CD14-positive monocyte (primary cell): ENCODE measurements at regions not wholly inside any gene's neighbourhood (a gene's known extent, or its start where the extent isn't known, plus 50 kb on each side); places are given as distances from the start of the nearest gene placed in this dataset.

Experiments used
- DNase-seq, 3 donors: peaks; one replicate each; pipeline ENCODE4 v3.0.0-alpha.2; 2011 to 2022
- H2AFZ ChIP-seq: 2 replicates; pipeline ENCODE4 v1.6.0; 2012; ENCODE audit warnings: mild to moderate bottlenecking, low read depth, low read length, inconsistent platforms; ENCODE audit not compliant: insufficient read depth, poor library complexity, severe bottlenecking
- H3K27ac ChIP-seq, 2 donors: 1 replicate in 1 of 2; 2 replicates in 1 of 2; pipeline ENCODE4 v1.5.1; 2012 to 2013; ENCODE audit warnings: low read length in 2 of 2, control low read depth in 1 of 2, inconsistent platforms in 1 of 2, low read depth in 1 of 2, mild to moderate bottlenecking in 1 of 2
- H3K27me3 ChIP-seq, 2 donors: one replicate each; pipeline versions ENCODE4 v1.6.0 to v1.6.1; 2011 to 2013; ENCODE audit warnings: low read length in 2 of 2; ENCODE audit not compliant: control insufficient read depth in 2 of 2, insufficient read depth in 2 of 2
- H3K36me3 ChIP-seq, 2 donors: replicated peaks in 1 of 2; 1 replicate in 1 of 2; 2 replicates in 1 of 2; pipeline versions ENCODE4 v1.5.1 to v1.6.1; 2012 to 2013; ENCODE audit warnings: low read length in 2 of 2, control low read depth in 1 of 2, inconsistent platforms in 1 of 2, mild to moderate bottlenecking in 1 of 2; ENCODE audit not compliant: insufficient read depth in 2 of 2, control insufficient read depth in 1 of 2
- H3K4me1 ChIP-seq, 2 donors: 1 replicate in 1 of 2; 2 replicates in 1 of 2; pipeline versions ENCODE4 v1.5.1 to v1.6.1; 2012 to 2013; ENCODE audit warnings: low read length in 2 of 2, control low read depth in 1 of 2, inconsistent platforms in 1 of 2, mild to moderate bottlenecking in 1 of 2, moderate library complexity in 1 of 2; ENCODE audit not compliant: insufficient read depth in 2 of 2, control insufficient read depth in 1 of 2
- H3K4me2 ChIP-seq: replicated peaks from 2 replicates; pipeline ENCODE3; 2012; ENCODE audit warnings: low read length, moderate library complexity, mild to moderate bottlenecking; ENCODE audit not compliant: poor library complexity, severe bottlenecking; ENCODE audit errors: extremely low read depth
- H3K4me3 ChIP-seq, 3 experiments: fragments of 200-600 bp in 1 of 3; sonication (generic) in 1 of 3; replicated peaks in 1 of 3; 1 replicate in 2 of 3; 2 replicates in 1 of 3; pipeline ENCODE4 v1.5.1; 2011 to 2013; ENCODE audit warnings: low read length in 3 of 3, mild to moderate bottlenecking in 3 of 3, control low read depth in 2 of 3, low read depth in 2 of 3, inconsistent platforms in 1 of 3, moderate library complexity in 1 of 3
- H3K79me2 ChIP-seq: 2 replicates; pipeline ENCODE4 v1.6.0; 2012; ENCODE audit warnings: mild to moderate bottlenecking, control low read depth, inconsistent platforms, low read length, moderate library complexity; ENCODE audit not compliant: insufficient read depth
- H3K9ac ChIP-seq: 2 replicates; pipeline ENCODE4 v1.6.0; 2017; ENCODE audit warnings: low read length, mild to moderate bottlenecking; ENCODE audit not compliant: insufficient read depth, poor library complexity, severe bottlenecking
- H3K9me3 ChIP-seq, 2 donors: replicated peaks in 1 of 2; 1 replicate in 1 of 2; 2 replicates in 1 of 2; pipeline versions ENCODE4 v1.5.1 to v1.6.1; 2012 to 2013; ENCODE audit warnings: low read length in 2 of 2, control low read depth in 1 of 2; ENCODE audit not compliant: control insufficient read depth in 1 of 2, insufficient read depth in 1 of 2
- H4K20me1 ChIP-seq: 2 replicates; pipeline ENCODE4 v1.6.0; 2012; ENCODE audit warnings: mild to moderate bottlenecking, low read length, control low read depth, moderate library complexity; ENCODE audit not compliant: insufficient read depth
- H3K27ac Mint-ChIP-seq, 7 donors: one replicate each; pipeline ENCODE4 v1.8.0; 2020; ENCODE audit warnings: mild to moderate bottlenecking in 7 of 7, mixed read lengths in 7 of 7, moderate library complexity in 6 of 7, inconsistent platforms in 2 of 7
- H3K27me3 Mint-ChIP-seq, 3 donors: one replicate each; pipeline ENCODE4 v1.8.0; 2021 to 2022; ENCODE audit warnings: low read depth in 3 of 3, mild to moderate bottlenecking in 3 of 3, mixed read lengths in 3 of 3, moderate library complexity in 3 of 3, inconsistent platforms in 1 of 3
- H3K36me3 Mint-ChIP-seq, 2 donors: one replicate each; pipeline ENCODE4 v1.8.0; 2020; ENCODE audit warnings: mixed read lengths in 2 of 2, inconsistent platforms in 1 of 2, mild to moderate bottlenecking in 1 of 2
- H3K4me1 Mint-ChIP-seq: one replicate; pipeline ENCODE4 v1.8.0; 2020; ENCODE audit warnings: mild to moderate bottlenecking, mixed read lengths
- H3K4me3 Mint-ChIP-seq, 2 donors: one replicate each; pipeline ENCODE4 v1.8.0; 2020; ENCODE audit warnings: mild to moderate bottlenecking in 2 of 2, mixed read lengths in 2 of 2, moderate library complexity in 1 of 2
- H3K9me3 Mint-ChIP-seq, 7 donors: one replicate each; pipeline ENCODE4 v1.8.0; 2020 to 2022; ENCODE audit warnings: mixed read lengths in 7 of 7, mild to moderate bottlenecking in 6 of 7, moderate library complexity in 6 of 7, inconsistent platforms in 2 of 7
- CTCF ChIP-seq: fragments of 200-600 bp; IDR thresholded peaks from one replicate; pipeline ENCODE4 v1.8.0; 2022; ENCODE audit warnings: antibody characterized with exemption, mild to moderate bottlenecking
- WGBS: methylation state at CpG from one replicate; pipeline ENCODE4 v1.1.5; 2013; ENCODE audit warnings: missing lambda C conversion rate; ENCODE audit not compliant: insufficient coverage; 5-methylcytosine and 5-hydroxymethylcytosine counted together
- intact Hi-C, 2 donors: fragments of 100-400 bp; cut with micrococcal nuclease; formaldehyde crosslinking; loops; one replicate each; pipeline versions ENCODE4 v1.15.0 to v1.15.1; 2023

GRCh38 chr18:22093731-22094357 is 75.5 kb upstream of the GATA6 start:
- Histone ChIP-seq H3K27ac (no peak overlapping the region), H3K9ac (no peak overlapping the region), H3K27me3 (no peaks in the 10 kb centered on the region), H3K9me3 (no peaks in the 10 kb centered on the region), H2AFZ (no peak overlapping the region), H3K4me3 (no peak overlapping the region), H3K79me2 (no peaks in the 10 kb centered on the region), H3K36me3 (no peaks in the 10 kb centered on the region), H3K4me1 (no peaks in the 10 kb centered on the region), H4K20me1 (no peaks in the 10 kb centered on the region), H3K4me2 (no peak overlapping the region)
- intact Hi-C loops, result no loop called here
- Mint-ChIP-seq H3K27ac (no peak overlapping the region), H3K9me3 (peaks cover 0 to 5% (median 3%) of the 10 kb centered on the region in 7 donors), H3K36me3 (no peaks in the 10 kb centered on the region), H3K4me3 (no peak overlapping the region), H3K27me3 (peaks cover 0 to 3% (median 0%) of the 10 kb centered on the region in 3 donors), H3K4me1 (no peaks in the 10 kb centered on the region)
- no peak for TF ChIP-seq CTCF
- DNase-seq, result no peak
- WGBS, result 48% methylated on average over 4 of the region's 12 CpGs

- no peaks in the 10 kb centered on the region for H3K79me2 ChIP-seq
- WGBS, result 100% methylated on average over 1 of the region's 4 CpGs
- no peaks in the 10 kb centered on the region for H3K4me1 ChIP-seq
- TF ChIP-seq CTCF, result no peak
- Mint-ChIP-seq H3K27me3 (peaks cover 0 to 3% (median 0%) of the 10 kb centered on the region in 3 donors), H3K36me3 (no peaks in the 10 kb centered on the region), H3K27ac (no peak overlapping the region), H3K9me3 (peaks cover 0 to 5% (median 1%) of the 10 kb centered on the region in 7 donors), H3K4me1 (no peaks in the 10 kb centered on the region), H3K4me3 (no peak overlapping the region)
- H3K36me3 ChIP-seq, result no peaks in the 10 kb centered on the region
- no peak overlapping the region for H3K4me2 ChIP-seq
- H3K9ac ChIP-seq, result no peak overlapping the region
- H3K27ac ChIP-seq, result no peak overlapping the region
- H3K4me3 ChIP-seq, result no peak overlapping the region
- DNase-seq, result no peak
- no peaks in the 10 kb centered on the region for H4K20me1 ChIP-seq
- intact Hi-C loops, result no loop called here
- no peaks in the 10 kb centered on the region for H3K27me3 ChIP-seq
- H2AFZ ChIP-seq, result no peak overlapping the region
- H3K9me3 ChIP-seq, result no peaks in the 10 kb centered on the region
Observed at GRCh38 chr18:22094358-22094734, 75.0 kb upstream of the GATA6 start.
